ENCODE measurements at regions not wholly inside any gene's neighbourhood (a gene's known extent, or its start where the extent isn't known, plus 50 kb on each side); places are given as distances from the start of the nearest gene placed in this dataset.

- TF ChIP-seq POLR2A (IDR thresholded peaks at IDR 0.05) (no peak), CTCF (IDR thresholded peaks at IDR 0.05) (no peak), POLR2AphosphoS5 (IDR thresholded peaks at IDR 0.05; ENCODE audit: insufficient read depth in 1 of 2, low read depth in 1 of 2) (no peak)
- H3K27me3 ChIP-seq: no peaks in the 10 kb centered on the region
- peaks cover 8% of the 10 kb centered on the region for H3K4me1 ChIP-seq
- H3K27ac ChIP-seq: no peak overlapping the region
- no peaks in the 10 kb centered on the region for H3K36me3 ChIP-seq
- no peak overlapping the region for H3K4me3 ChIP-seq
- intact Hi-C loops (cut with DNase I): no loop called here
- DNase-seq (ENCODE audit: extremely low spot score in 2 of 2): no peak
- H3K9me3 ChIP-seq: no peaks in the 10 kb centered on the region
These were observed 337.7 kb downstream of the KCNRG start for GRCh38 chr13:50352720-50353480.

GRCh38 chr13:50353651-50354415 is 338.6 kb downstream of the KCNRG start:
- H3K27ac ChIP-seq: no peak overlapping the region
- H3K9me3 ChIP-seq: no peaks in the 10 kb centered on the region
- no peak overlapping the region for H3K4me3 ChIP-seq
- no peaks in the 10 kb centered on the region for H3K36me3 ChIP-seq
- intact Hi-C loops (cut with DNase I): no loop called here
- no peak for TF ChIP-seq POLR2A (IDR thresholded peaks at IDR 0.05)
- no peak for TF ChIP-seq POLR2AphosphoS5 (IDR thresholded peaks at IDR 0.05; ENCODE audit: insufficient read depth in 1 of 2, low read depth in 1 of 2)
- no peak for TF ChIP-seq CTCF (IDR thresholded peaks at IDR 0.05)
- H3K27me3 ChIP-seq: no peaks in the 10 kb centered on the region
- no peak for DNase-seq (ENCODE audit: extremely low spot score in 2 of 2)
- peaks cover 17% of the 10 kb centered on the region for H3K4me1 ChIP-seq

- intact Hi-C loops (cut with DNase I): no loop called here
- H3K4me3 ChIP-seq: no peak overlapping the region
- H3K27me3 ChIP-seq: no peaks in the 10 kb centered on the region
- H3K36me3 ChIP-seq: no peaks in the 10 kb centered on the region
- H3K27ac ChIP-seq: no peak overlapping the region
- H3K4me1 ChIP-seq: peaks cover 19% of the 10 kb centered on the region
- TF ChIP-seq POLR2AphosphoS5 (IDR thresholded peaks at IDR 0.05; ENCODE audit: insufficient read depth in 1 of 2, low read depth in 1 of 2) (no peak), POLR2A (IDR thresholded peaks at IDR 0.05) (no peak), CTCF (IDR thresholded peaks at IDR 0.05) (no peak)
- no peak for DNase-seq (ENCODE audit: extremely low spot score in 2 of 2)
- no peaks in the 10 kb centered on the region for H3K9me3 ChIP-seq
These were observed 340.6 kb downstream of the KCNRG start for GRCh38 chr13:50355797-50356196.

- intact Hi-C loops (cut with DNase I): no loop called here
- no peak overlapping the region for H3K4me3 ChIP-seq
- no peak overlapping the region for H3K27ac ChIP-seq
- DNase-seq (ENCODE audit: extremely low spot score in 2 of 2): no peak
- no peaks in the 10 kb centered on the region for H3K27me3 ChIP-seq
- H3K4me1 ChIP-seq: peaks cover 19% of the 10 kb centered on the region
- TF ChIP-seq POLR2AphosphoS5 (IDR thresholded peaks at IDR 0.05; ENCODE audit: insufficient read depth in 1 of 2, low read depth in 1 of 2) (no peak), CTCF (IDR thresholded peaks at IDR 0.05) (no peak), POLR2A (IDR thresholded peaks at IDR 0.05) (no peak)
- H3K9me3 ChIP-seq: no peaks in the 10 kb centered on the region
- H3K36me3 ChIP-seq: no peaks in the 10 kb centered on the region
These were observed 341.9 kb downstream of the KCNRG start for GRCh38 chr13:50357136-50357535.

Measured in vagina (tissue), 2 donors.